ENCODE measurements at regions not wholly inside any gene's neighbourhood (a gene's known extent, or its start where the extent isn't known, plus 50 kb on each side); places are given as distances from the start of the nearest gene placed in this dataset.

- H3K27ac ChIP-seq (replicated peaks): no peak overlapping the region
- no peak for DNase-seq (ENCODE audit: low read depth in 1 of 2, low spot score in 1 of 2)
Observed at GRCh38 chr4:64846417-64846816, 437.2 kb upstream of the TECRL start.

GRCh38 chr4:64829749-64830148, 420.5 kb upstream of the TECRL start:
- no peak for DNase-seq (ENCODE audit: low read depth in 1 of 2, low spot score in 1 of 2)
- no peaks in the 10 kb centered on the region for H3K27me3 ChIP-seq (ENCODE audit: insufficient read depth, poor library complexity, severe bottlenecking)
- no peak overlapping the region for H3K27ac ChIP-seq (replicated peaks)
- TF ChIP-seq SPI1 (IDR thresholded peaks at IDR 0.05; ENCODE audit: borderline replicate concordance, low read depth): no peak
- TF ChIP-seq GABPA (IDR thresholded peaks at IDR 0.05; ENCODE audit: low read depth): no peak
- TF ChIP-seq, protein P1, sequence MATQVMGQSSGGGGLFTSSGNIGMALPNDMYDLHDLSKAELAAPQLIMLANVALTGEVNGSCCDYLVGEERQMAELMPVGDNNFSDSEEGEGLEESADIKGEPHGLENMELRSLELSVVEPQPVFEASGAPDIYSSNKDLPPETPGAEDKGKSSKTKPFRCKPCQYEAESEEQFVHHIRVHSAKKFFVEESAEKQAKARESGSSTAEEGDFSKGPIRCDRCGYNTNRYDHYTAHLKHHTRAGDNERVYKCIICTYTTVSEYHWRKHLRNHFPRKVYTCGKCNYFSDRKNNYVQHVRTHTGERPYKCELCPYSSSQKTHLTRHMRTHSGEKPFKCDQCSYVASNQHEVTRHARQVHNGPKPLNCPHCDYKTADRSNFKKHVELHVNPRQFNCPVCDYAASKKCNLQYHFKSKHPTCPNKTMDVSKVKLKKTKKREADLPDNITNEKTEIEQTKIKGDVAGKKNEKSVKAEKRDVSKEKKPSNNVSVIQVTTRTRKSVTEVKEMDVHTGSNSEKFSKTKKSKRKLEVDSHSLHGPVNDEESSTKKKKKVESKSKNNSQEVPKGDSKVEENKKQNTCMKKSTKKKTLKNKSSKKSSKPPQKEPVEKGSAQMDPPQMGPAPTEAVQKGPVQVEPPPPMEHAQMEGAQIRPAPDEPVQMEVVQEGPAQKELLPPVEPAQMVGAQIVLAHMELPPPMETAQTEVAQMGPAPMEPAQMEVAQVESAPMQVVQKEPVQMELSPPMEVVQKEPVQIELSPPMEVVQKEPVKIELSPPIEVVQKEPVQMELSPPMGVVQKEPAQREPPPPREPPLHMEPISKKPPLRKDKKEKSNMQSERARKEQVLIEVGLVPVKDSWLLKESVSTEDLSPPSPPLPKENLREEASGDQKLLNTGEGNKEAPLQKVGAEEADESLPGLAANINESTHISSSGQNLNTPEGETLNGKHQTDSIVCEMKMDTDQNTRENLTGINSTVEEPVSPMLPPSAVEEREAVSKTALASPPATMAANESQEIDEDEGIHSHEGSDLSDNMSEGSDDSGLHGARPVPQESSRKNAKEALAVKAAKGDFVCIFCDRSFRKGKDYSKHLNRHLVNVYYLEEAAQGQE (IDR thresholded peaks at IDR 0.05; ENCODE audit: insufficient replicate concordance, low read depth): no peak
- TF ChIP-seq CTCF (IDR thresholded peaks at IDR 0.05; ENCODE audit: insufficient read depth, low read length): no peak
- TF ChIP-seq POLR2AphosphoS5 (IDR thresholded peaks at IDR 0.05; ENCODE audit: low read depth): no peak
- no peak overlapping the region for H3K4me3 ChIP-seq (replicated peaks; ENCODE audit: insufficient read depth, low read length)

More at GRCh38 chr4:64846417-64846816, 437.2 kb upstream of the TECRL start:
- TF ChIP-seq GABPA (IDR thresholded peaks at IDR 0.05; ENCODE audit: low read depth) (no peak), POLR2AphosphoS5 (IDR thresholded peaks at IDR 0.05; ENCODE audit: low read depth) (no peak), CTCF (IDR thresholded peaks at IDR 0.05; ENCODE audit: insufficient read depth, low read length) (no peak), SPI1 (IDR thresholded peaks at IDR 0.05; ENCODE audit: borderline replicate concordance, low read depth) (no peak)
- TF ChIP-seq, protein P1 (IDR thresholded peaks at IDR 0.05; ENCODE audit: insufficient replicate concordance, low read depth): no peak
- Histone ChIP-seq H3K4me3 (replicated peaks; ENCODE audit: insufficient read depth, low read length) (no peak overlapping the region), H3K27me3 (ENCODE audit: insufficient read depth, poor library complexity, severe bottlenecking) (no peaks in the 10 kb centered on the region)

DNA sequence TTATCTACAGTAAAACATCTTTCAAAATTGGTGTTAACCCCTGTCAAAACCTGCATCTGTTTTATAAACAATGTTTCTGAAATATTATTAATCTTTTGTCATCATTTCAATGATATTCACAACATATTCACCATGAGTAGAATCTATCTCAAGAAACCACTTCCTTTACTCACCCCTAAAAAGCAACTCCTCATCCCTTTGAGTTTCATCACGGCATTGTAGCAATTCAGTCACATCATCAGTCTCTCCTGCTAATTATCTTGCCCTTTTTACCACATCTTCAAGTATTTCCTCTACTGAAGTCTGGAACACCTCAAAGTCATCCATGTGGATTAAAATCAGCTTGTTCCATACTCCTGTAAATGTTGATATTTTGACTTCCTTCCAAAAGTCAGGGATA, 415.3 kb upstream of the TECRL start:
- Histone ChIP-seq H3K27me3 (ENCODE audit: insufficient read depth, poor library complexity, severe bottlenecking) (no peaks in the 10 kb centered on the region), H3K27ac (replicated peaks) (no peak overlapping the region), H3K4me3 (replicated peaks; ENCODE audit: insufficient read depth, low read length) (no peak overlapping the region)
- no peak for TF ChIP-seq CTCF (IDR thresholded peaks at IDR 0.05; ENCODE audit: insufficient read depth, low read length)
- no peak for TF ChIP-seq POLR2AphosphoS5 (IDR thresholded peaks at IDR 0.05; ENCODE audit: low read depth)
- TF ChIP-seq, protein P1 (IDR thresholded peaks at IDR 0.05; ENCODE audit: insufficient replicate concordance, low read depth): no peak
- TF ChIP-seq SPI1 (IDR thresholded peaks at IDR 0.05; ENCODE audit: borderline replicate concordance, low read depth): no peak
- TF ChIP-seq GABPA (IDR thresholded peaks at IDR 0.05; ENCODE audit: low read depth): no peak
- no peak for DNase-seq (ENCODE audit: low read depth in 1 of 2, low spot score in 1 of 2)
